ENCODE measurements at regions not wholly inside any gene's neighbourhood (a gene's known extent, or its start where the extent isn't known, plus 50 kb on each side); places are given as distances from the start of the nearest gene placed in this dataset.

- DNase-seq (ENCODE audit: low spot score), result no peak
Observed at GRCh38 chr2:16257322-16258028, 317.1 kb downstream of the MYCN start.

GRCh38 chr2:16256601-16257321 is 316.4 kb downstream of the MYCN start:
- no peak for DNase-seq (ENCODE audit: low spot score)

- no peak for DNase-seq (ENCODE audit: low spot score)
Observed at GRCh38 chr2:16255120-16255519, 314.8 kb downstream of the MYCN start.

- no peak for DNase-seq (ENCODE audit: low spot score)
Observed at GRCh38 chr2:16254356-16254965, 314.1 kb downstream of the MYCN start.

- no peak for DNase-seq (ENCODE audit: low spot score)
Observed at GRCh38 chr2:16253291-16253690, 312.9 kb downstream of the MYCN start.

GRCh38 chr2:16252891-16253290 is 312.5 kb downstream of the MYCN start:
- no peak for DNase-seq (ENCODE audit: low spot score)

GRCh38 chr2:16252251-16252650 is 311.9 kb downstream of the MYCN start:
- DNase-seq (ENCODE audit: low spot score), result no peak

GRCh38 chr2:16251511-16252225 is 311.3 kb downstream of the MYCN start:
- no peak for DNase-seq (ENCODE audit: low spot score)

GRCh38 chr2:16250886-16251285 is 310.5 kb downstream of the MYCN start:
- DNase-seq (ENCODE audit: low spot score), result no peak

GRCh38 chr2:16250466-16250865 is 310.1 kb downstream of the MYCN start:
- no peak for DNase-seq (ENCODE audit: low spot score)

GRCh38 chr2:16250056-16250425 is 309.7 kb downstream of the MYCN start:
- DNase-seq (ENCODE audit: low spot score), result no peak

- no peak for DNase-seq (ENCODE audit: low spot score)
Observed at GRCh38 chr2:16249246-16250055, 309.1 kb downstream of the MYCN start.

GRCh38 chr2:16248571-16249105 is 308.3 kb downstream of the MYCN start:
- no peak for DNase-seq (ENCODE audit: low spot score)

- no peak for DNase-seq (ENCODE audit: low spot score)
Observed at GRCh38 chr2:16247326-16248122, 307.2 kb downstream of the MYCN start.

GRCh38 chr2:16246911-16247310 is 306.6 kb downstream of the MYCN start:
- DNase-seq (ENCODE audit: low spot score), result no peak

- DNase-seq (ENCODE audit: low spot score), result no peak
Observed at GRCh38 chr2:16246281-16246850, 306.0 kb downstream of the MYCN start.

- DNase-seq (ENCODE audit: low spot score), result no peak
Observed at GRCh38 chr2:16245481-16246054, 305.2 kb downstream of the MYCN start.

- DNase-seq (ENCODE audit: low spot score), result no peak
Observed at GRCh38 chr2:16244966-16245320, 304.6 kb downstream of the MYCN start.

- DNase-seq (ENCODE audit: low spot score), result no peak
Observed at GRCh38 chr2:16244153-16244965, 304.0 kb downstream of the MYCN start.
